Right renal cortex interstitium (tissue), 3 donors: ENCODE measurements at regions not wholly inside any gene's neighbourhood (a gene's known extent, or its start where the extent isn't known, plus 50 kb on each side); places are given as distances from the start of the nearest gene placed in this dataset.

ENCODE experiments used
- DNase-seq, 3 donors: peaks; one replicate each; pipeline ENCODE4 v3.0.0-alpha.2; 2013; ENCODE audit warnings: low read depth in 3 of 3, low spot score in 2 of 3

DNA sequence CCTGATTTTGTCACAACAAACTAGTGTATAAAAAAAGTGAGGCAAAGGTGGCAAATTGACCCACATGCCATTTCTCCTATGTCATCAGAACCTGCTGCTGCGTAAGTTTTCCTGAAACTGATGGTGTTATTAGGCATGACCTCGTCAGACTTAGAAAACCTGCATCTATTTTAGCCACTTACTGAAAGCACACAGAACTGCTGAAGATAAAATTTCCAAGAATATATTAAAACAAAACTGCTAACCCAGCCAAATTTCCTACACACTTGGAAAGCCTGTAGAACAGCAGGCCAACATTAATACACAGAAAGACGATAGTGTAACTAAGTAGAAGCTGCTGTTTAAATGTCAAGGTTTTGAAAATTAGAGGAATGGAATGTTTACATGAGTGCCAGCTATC lies 674.5 kb upstream of the CXADR start:
- no peak for DNase-seq

DNA sequence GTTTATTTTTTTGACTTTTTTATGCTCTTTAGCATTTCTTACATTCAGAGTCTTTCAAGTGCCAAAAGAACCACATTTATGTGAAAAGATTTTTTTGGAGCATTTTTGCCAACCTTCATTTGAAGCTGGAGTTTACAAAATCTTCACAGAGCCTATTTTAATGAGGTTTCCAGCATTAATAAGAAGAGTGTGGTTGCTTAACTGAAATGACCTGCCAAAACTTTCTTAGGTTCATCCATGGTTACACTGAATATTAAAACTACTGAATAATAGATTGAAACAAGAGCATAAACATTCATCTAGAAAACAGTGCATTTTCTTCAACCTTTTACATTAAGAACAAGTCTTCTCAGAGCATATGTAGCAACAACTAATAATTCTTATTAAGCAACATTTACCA lies 672.3 kb upstream of the CXADR start:
- DNase-seq = no peak

DNA sequence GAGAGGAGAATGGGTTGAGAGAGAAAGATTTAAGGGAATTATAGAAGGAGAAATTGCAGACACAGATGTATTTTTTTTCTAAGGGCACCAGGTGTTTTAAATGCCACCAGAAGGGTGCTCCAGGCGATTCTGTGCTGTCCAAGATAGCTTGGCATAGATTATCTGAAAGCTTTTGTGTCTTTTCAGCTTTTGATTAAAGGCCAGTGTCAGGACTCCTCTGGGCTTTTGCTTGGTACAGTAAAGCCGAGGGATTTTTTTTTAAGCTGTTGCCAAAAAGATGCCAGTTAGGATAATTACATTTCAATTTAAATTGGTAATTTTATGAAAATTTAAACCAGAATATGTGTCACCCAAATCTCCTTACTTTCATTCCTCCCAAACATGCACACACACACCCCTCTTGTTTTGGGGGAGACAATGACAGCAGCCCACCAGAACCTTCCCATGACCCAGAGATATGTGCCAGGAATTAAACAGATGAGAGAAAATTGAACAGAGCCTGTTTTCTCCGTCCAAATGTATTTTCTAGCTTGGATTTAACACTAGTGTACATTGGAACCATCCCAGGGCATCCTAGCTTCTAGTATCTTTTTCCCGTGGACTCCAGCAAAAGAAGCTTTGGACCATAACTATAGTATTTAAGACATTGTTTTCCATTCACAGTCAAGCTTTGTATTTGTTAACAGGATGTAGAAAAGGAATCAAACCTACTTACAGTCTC lies 670.7 kb upstream of the CXADR start:
- DNase-seq = no peak

DNA sequence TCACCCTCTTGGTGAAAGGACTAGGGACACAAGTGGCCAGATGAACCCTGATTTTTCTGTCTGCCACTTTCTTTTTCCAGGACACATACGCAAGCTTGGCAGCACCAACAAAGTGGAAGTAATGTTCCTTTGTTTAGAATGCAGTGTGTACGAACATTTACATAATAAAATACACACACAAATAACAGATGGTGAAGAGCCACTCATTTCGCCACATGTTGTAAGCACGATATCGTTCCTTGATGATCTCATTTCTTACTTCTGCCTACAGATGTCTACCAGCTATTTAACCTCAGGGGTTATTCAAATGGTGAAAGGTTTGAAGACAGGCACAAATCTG lies 670.2 kb upstream of the CXADR start:
- no peak for DNase-seq

DNA sequence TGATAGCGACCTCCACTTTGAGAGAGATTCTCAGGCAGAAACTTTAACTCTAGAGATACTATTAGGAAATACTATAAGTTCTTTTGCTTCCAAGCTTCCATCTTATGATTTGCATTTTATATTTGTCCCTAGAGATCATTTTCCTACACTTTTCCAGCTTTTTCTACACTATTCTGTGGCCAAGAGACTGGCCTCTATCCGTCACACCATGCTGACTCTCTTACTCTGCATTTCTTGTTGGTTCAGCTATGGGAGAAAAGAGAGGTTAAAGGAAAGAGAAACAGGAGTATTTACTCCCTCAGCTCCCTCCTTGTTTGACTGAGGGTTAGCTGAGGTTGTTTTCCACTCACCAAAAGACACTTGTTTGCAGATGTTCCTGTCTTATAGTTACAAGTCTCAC lies 665.6 kb upstream of the CXADR start:
- no peak for DNase-seq

DNA sequence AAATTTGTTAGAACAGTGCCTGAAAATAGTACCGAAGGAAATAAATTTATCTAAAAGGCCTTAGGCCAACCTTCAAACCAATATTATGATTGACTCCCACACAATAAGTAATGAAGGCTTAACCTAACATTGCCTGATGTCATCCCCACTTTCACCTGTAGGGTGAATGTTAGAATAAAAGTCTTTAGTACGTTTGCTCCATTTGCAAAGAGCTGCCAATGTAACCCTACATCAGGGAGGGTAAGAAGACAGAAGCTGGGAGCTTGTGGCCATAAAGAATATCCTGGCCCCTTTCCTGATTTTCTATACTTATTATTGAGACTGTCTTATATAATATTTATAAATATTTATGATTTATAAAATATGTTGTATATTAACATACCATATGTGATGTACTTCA lies 661.8 kb upstream of the CXADR start:
- DNase-seq = no peak

DNA sequence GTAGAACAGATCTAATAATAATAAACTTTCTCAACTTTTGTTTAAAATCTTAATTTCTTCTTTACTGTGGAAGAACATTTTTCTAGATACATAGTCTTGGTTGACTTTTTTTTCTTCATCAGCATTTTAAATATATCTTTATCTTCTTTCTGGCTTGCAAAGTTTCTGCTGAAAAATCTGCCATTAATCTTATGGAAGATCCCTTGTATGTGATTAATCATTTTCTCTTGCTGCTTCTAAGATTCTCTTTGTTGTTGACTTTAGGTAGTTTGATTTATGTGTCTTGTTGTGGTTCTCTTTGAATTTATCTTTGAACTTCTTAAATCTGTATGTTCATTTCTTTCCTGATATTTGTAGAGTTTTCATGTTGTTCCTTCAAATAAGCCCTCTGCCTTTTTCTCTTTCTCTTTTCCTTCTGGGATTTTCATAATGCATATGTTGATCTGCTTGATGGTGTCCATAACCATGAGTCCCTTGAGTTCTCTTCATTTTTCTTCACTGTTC lies 657.6 kb upstream of the CXADR start:
- no peak for DNase-seq

DNA sequence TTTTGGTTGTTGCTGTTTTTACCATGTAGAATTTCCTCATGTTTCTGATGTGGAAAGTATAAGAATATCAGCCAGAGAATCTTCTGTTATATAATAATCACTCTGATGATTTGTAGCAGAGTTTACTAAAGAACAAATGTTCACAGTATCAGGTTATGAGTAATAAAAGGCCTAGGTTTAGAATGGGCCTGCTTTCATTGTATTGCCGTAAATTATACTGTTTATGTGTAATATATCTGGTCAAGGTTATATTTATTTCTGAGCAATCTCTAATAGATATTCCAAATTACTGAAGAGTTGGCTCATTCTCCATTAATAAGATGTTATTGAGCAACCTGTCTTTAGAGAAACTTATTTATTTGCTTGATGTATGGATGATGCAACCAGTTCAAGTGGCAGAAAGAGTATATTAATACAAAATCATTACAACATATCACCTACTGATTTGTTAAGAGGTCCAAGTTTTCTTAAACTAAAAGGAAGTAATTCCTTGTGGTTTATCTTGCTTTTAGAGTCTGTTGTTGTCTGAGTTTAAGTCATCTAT lies 649.4 kb upstream of the CXADR start:
- DNase-seq = no peak

DNA sequence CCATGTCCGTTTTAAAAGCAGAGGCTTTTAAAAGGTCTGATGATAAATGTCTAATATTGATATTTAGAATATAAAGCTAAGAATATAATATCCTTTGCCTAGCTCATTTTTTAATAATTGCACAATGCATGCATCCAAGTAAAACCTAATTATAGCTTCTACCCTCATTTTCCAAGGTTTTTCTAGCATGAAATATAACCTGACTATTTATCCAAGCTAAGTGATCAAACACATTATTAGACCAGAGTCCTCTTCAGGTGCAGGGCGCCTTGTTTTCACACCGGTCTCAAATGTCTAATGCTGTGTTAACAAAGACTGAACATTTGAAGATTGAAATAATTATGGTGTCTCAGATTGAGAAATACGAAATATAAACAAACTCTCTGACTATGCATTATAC lies 648.9 kb upstream of the CXADR start:
- no peak for DNase-seq

DNA sequence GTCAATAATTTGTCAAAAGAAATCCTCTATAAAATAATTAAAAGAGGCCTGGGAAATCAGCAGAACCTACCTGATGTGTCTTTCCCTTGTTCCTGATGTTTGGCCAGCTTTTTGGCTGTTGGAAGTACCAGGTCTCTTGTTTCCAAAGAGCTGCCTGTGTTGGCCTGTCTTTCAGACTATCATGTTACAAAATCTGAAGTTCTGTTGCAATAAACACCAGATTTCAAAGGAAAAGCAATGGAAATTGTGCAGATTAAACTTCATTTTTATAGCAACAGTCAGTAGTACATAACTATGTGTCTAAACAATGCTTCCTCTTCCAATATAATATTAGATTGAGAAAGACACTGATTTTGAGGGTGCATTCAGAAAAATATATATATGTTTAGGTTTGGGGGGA lies 647.2 kb upstream of the CXADR start:
- DNase-seq = no peak

DNA sequence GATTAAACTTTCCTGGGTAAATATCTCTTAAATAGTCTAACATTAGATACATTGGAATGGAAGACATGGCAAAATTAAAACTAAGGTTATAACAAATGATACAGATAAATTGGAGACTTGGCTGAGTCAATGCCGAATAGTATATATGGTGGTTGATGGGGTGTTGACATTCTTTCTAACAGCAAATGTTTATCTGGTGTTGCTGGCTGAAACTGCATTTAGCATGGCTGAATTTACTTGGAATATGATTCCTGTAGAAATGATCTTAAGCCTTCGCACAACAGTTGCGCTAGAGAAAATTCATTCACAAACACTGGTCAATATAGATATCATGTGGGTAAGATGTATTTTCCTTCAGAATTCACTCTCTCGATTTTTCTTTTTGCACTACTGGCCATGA lies 646.0 kb upstream of the CXADR start:
- no peak for DNase-seq

DNA sequence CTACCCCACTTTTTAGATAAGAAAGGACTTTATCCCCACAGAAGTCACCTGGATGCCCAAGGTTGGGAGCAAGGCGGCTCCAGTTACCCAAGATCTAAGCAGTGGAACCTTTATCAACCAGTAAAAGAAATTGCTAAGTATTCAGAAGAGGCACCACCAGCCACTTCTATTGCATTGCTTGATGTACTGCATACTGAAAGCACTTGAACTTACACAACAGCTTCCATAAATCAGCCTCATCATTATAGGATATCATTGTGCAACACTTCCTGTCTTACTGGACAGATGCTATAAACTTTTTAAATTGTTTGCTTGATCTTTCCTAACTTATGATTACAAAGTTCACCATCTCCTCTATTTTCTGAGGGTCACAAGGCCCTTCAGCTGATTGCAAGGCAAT lies 642.7 kb upstream of the CXADR start:
- no peak for DNase-seq

DNA sequence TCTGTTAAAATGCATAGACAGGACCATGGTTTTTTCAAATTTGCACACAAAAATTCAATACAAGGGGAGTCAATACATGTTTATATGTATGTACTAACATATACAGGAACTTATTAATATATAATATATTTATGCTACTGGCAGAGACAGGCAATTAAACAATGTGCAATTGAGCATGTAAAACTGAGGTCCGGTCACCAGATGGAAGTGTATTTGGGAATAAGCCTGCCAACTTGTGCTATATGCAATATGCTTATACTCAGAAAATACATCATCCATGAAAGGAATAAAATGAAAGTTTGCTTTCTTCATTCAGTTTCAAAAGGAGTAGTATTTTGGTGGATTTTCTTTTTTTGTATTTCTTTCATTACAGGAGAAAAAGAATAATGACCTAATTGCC lies 640.2 kb upstream of the CXADR start:
- DNase-seq = no peak

DNA sequence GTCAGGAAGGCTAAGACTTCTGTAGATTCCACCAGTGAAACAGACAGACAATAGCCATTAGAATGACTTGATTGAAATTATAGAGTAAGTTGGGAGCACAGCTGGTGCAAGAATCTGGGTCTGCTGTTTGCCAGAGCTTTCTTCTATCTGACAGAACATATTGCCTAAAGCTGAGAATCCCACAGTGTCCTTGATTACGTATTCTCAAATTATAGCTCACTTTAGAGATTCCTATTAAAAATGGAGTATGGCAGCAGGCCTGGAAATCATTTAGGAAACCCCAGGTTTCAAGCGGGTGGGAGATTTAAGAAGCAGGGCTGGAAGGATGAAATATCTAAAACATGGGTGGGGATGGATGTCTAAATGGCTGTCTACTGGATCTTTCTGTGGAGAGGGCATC lies 639.7 kb upstream of the CXADR start:
- DNase-seq = no peak

DNA sequence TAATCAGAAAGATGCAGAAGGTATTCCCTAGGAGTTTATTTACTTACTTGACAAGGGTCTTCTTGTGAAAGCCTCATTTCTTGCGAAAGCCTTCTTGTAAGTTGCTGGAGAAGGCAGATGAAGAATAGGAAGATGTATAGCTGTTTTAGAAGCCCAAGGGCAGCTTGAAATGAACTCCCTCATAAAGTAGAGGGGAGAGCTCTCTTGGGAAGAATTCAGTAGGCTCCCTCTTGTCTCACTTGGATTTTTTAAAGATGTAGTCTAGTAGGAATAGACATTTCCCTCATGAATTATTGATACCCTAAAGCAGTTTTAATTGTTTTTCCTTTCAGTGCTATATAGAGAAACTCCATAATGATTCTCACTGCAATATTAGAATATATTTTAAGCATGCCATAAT lies 639.2 kb upstream of the CXADR start:
- DNase-seq = no peak

DNA sequence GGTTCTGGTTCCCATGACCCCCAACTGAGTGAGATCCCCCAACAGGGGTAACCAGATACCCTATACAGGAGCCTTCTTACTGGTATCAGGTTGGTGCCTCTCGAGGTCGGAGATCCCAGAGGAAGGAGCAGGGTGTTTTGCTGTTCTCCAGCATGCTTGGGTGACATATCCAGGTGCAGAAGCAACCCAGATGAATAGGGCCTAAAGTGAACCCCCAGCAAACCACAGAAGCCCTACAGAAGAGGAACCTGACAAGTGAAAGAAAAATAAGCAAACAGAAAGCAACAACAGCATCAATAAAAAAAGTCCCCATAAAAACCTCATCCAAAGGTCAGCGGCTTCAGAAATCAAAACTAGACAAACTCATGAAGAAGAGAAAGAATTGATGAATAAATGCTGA lies 633.4 kb upstream of the CXADR start:
- DNase-seq = no peak

DNA sequence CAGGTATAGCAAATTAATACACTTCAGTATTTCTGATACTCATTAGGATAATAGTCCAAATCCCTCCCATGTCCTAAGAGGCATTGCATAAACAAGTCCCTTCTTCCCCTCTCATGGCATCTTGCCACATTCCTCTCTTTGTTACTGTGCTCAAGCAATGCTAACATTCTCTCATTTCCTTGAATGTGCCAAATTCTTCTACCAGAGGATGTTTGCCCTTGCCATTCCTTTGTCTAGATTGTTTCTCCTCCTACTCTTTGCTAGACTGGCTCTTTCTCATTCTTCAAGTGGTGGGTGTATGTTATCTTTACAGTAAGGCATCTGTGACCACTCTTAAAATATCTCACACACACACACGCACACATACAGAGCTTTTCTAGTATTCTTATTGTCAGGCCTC lies 621.0 kb upstream of the CXADR start:
- DNase-seq = no peak

DNA sequence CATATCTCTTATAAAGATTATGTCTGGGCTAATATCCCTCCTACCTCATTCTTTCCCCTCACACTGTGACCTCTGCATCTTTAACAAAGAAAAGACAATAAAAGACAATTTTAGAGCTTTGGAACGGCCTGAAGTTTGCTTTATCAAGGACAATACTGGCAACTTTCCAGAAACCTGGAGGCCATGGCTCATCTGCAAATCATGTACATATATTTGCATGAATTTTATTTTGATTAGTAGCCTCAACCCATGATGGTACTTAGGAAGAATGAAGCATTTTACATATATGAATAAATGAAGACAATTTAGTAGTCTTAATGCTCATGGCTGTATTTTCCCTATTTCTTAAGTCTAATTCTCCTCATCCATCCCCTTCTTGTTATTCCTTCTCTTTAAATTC lies 612.2 kb upstream of the CXADR start:
- no peak for DNase-seq

DNA sequence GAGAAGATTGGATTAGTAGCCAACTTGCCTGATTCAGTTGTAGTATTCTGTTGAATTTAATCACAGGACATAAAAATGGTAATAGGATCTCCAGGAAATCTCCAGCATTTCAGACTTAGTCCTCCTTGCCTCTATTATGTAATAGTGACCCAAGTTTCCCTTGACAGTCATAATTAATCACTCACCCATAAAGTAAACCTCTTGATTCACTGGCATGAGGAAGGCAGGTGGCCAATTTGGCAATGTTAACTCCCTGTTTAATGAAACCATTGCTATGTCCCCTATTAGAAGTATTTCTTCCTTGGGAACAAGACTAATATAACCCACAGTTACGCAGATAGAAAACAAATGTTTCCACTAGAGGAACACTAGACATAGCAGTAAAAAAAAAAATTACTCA lies 604.8 kb upstream of the CXADR start:
- no peak for DNase-seq

DNA sequence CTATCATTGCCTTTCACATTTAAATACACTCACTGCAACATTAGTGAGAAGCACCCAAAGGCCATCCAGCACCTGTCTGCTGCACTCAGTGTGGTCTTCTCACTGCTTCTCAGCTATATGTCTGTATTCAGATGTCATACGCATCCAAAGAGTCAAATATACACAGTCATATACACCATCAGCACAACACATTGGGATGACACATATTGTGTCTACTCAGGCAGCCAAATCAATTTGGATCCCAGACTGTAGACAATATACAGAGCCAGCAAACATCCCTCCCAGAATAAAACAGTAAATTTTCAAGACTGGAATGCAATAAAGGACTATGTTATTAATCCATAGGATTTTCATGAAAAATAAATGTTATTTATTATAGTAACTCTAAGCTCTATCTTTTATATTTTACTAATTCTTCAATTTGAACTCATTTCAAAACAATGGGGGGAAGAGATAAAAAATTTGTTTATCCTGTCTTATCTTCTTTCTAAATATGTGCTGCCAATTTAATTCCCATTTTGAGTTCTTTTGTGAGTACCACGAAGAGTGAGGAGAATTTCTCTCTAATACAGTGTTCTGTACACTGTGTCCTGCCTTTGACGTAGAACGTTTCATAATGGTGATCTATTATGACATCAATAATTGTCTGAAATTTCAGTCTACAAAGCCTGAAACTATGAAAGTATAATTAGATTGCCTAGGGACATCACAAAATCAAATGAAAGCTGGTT lies 602.2 kb upstream of the CXADR start:
- no peak for DNase-seq

DNA sequence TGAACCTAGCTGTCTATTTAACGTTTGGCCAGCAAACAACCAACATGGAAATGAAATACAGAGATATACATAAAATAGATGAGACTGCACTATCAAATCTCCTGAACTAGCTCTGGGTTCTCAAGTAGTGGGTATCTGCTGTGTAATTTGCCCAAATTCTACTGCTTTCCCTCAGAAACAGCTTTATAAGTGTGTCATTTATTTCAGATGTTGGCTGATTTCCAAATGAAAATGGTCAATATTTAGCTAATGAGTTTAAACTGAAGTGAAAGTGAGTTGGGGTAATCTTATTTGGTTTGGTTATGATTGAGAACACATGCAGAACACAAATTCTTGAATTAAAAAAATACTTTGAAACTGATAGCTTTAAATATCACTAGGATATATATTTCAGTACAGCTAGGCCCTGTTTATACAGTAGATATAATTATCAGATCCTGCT lies 601.7 kb upstream of the CXADR start:
- DNase-seq = no peak

DNA sequence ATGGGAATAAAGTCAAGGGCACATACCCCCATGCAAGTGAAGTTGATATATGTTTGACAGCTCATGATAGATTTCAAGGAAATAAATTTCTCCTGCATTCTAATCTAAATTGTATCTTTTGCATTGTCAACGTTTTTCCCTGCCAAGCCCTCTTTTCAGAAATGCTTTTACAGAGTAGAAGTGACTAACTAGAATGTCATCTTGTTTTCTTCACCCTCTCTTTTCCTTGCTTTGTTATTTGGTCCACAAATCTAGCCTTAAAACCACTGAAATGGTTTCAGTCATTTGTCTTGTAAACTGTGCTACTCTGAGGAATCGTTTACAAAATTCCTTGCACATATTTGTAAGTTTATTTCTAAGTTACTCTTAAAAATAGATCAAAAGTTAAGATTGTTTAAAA lies 600.8 kb upstream of the CXADR start:
- no peak for DNase-seq
